ENCODE measurements at regions not wholly inside any gene's neighbourhood (a gene's known extent, or its start where the extent isn't known, plus 50 kb on each side); places are given as distances from the start of the nearest gene placed in this dataset.

DNA sequence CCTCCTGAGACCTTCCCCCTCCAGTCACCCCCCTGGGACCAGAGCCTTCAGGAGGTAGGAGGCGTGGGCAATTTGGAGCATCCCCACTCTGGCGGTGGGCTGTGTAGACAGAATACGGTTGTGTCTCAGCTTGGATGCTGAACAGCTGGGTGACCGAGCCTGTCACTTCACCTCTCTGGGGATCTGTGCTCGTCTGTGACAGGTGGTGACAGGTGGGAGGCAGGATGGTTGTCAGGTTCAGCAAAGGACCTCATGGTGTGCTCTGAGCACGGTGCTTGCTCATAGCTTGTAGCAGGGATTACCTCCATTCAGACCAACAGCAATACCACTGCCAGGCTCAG, 186.5 kb upstream of the HS6ST1 start (continued):
- TF ChIP-seq TEAD4 (IDR thresholded peaks at IDR 0.05; ENCODE audit: borderline replicate concordance, insufficient read depth): no peak
- no peak for TF ChIP-seq ELF1 (IDR thresholded peaks at IDR 0.05)

DNA sequence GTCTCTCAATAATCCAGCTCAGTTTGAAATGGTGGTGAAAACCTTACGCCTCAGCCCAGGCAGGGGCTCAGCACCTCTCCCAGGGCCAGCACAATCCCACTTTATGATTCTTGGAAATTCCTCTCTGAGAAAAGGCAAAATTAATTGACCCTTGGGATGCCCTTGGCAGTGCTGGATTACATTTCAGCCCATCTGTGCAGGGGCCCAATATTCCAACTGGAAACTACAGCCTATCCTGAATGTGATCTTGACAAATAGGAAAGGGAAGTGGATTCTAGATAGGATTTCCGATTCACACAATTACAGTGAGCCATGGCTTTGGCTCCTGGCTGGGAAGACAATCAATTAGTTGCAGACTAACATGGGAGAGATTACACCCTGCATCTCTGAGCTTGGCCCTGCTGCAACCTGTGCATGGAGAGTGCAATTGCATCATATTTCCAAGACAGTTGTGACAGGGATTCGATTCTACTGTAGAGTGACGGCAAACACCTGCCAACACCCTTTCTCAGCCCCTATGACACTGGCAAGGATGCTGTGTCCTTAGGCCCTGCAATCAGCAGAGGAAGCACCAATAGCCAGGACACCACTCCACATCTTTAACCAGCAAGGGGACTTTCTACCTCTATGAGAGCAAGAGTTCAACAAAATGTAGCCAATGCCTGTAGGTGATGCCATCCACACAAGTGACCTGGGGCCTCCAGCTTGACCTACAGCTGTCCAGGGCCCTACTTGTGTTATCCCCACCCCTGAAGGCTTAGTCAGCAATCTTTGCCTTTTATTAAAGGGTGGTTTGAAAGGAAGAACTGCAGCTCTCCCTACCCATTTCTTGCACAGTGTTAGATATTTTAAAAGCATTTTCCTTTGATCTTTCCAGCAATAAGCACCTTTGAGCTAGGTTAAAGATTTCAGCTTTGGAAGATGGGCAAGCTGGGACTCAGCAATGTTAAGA, 187.2 kb upstream of the HS6ST1 start:
- H3K79me2 ChIP-seq (ENCODE audit: insufficient read depth): no peaks in the 10 kb centered on the region
- no peak for DNase-seq
- H3K4me1 ChIP-seq (ENCODE audit: control insufficient read depth in 1 of 2, insufficient read depth in 2 of 2, low read depth in 1 of 2, low read length in 1 of 2): peaks cover 0 to 13% of the 10 kb centered on the region in 2 experiments; a peak in 2 of 4 replicates
- ChIA-PET CTCF (no interaction called here), POLR2A (no interaction called here)
- no peak overlapping the region for H3K4me3 ChIP-seq (ENCODE audit: low read depth in 2 of 2, low read length in 1 of 2)
- no peak overlapping the region for H3K4me2 ChIP-seq
- H3F3A ChIP-seq (replicated peaks; ENCODE audit: insufficient read depth): no peaks in the 10 kb centered on the region
- H3K27me3 ChIP-seq (ENCODE audit: insufficient read depth): no peaks in the 10 kb centered on the region
- H3K9me3 ChIP-seq: no peaks in the 10 kb centered on the region
- no peak overlapping the region for H3K9ac ChIP-seq
- H3K27ac ChIP-seq (ENCODE audit: low read depth in 2 of 2, low read length in 1 of 2): no peak overlapping the region
- no peaks in the 10 kb centered on the region for H4K20me1 ChIP-seq (ENCODE audit: insufficient read depth)
- TF ChIP-seq CHD2 (IDR thresholded peaks at IDR 0.05; ENCODE audit: low read length, partially characterized antibody): no peak
- no peak for TF ChIP-seq EP300 (IDR thresholded peaks at IDR 0.05; ENCODE audit: borderline replicate concordance in 1 of 2, low read depth in 1 of 2, low read length in 1 of 2)
- H2AFZ ChIP-seq (ENCODE audit: low read depth): no peak overlapping the region
- H3K9me2 ChIP-seq: no peaks in the 10 kb centered on the region
- no peaks in the 10 kb centered on the region for H3K36me3 ChIP-seq (replicated peaks in 1 of 2; ENCODE audit: control insufficient read depth in 1 of 2, insufficient read depth in 2 of 2, low read length in 1 of 2)
- WGBS (ENCODE audit: low lambda C conversion rate): 43% methylated on average over 2 of the region's 4 CpGs

- Histone ChIP-seq H3K27me3 (ENCODE audit: insufficient read depth) (no peaks in the 10 kb centered on the region), H3K4me3 (ENCODE audit: low read depth in 2 of 2, low read length in 1 of 2) (no peak overlapping the region), H3K9ac (no peak overlapping the region), H3K9me3 (no peaks in the 10 kb centered on the region), H3K79me2 (ENCODE audit: insufficient read depth) (no peaks in the 10 kb centered on the region), H3K9me2 (no peaks in the 10 kb centered on the region), H3K27ac (ENCODE audit: low read depth in 2 of 2, low read length in 1 of 2) (no peak overlapping the region), H3K4me1 (ENCODE audit: control insufficient read depth in 1 of 2, insufficient read depth in 2 of 2, low read depth in 1 of 2, low read length in 1 of 2) (peaks cover 0 to 13% of the 10 kb centered on the region in 2 experiments; a peak in 2 of 4 replicates), H3K36me3 (replicated peaks in 1 of 2; ENCODE audit: control insufficient read depth in 1 of 2, insufficient read depth in 2 of 2, low read length in 1 of 2) (no peaks in the 10 kb centered on the region), H3K4me2 (no peak overlapping the region), H4K20me1 (ENCODE audit: insufficient read depth) (no peaks in the 10 kb centered on the region), H3F3A (replicated peaks; ENCODE audit: insufficient read depth) (no peaks in the 10 kb centered on the region), H2AFZ (ENCODE audit: low read depth) (no peak overlapping the region)
- TF ChIP-seq, protein P1, sequence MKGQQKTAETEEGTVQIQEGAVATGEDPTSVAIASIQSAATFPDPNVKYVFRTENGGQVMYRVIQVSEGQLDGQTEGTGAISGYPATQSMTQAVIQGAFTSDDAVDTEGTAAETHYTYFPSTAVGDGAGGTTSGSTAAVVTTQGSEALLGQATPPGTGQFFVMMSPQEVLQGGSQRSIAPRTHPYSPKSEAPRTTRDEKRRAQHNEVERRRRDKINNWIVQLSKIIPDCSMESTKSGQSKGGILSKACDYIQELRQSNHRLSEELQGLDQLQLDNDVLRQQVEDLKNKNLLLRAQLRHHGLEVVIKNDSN (IDR thresholded peaks at IDR 0.05; ENCODE audit: borderline replicate concordance, low read depth): no peak
- TF ChIP-seq, protein P2, sequence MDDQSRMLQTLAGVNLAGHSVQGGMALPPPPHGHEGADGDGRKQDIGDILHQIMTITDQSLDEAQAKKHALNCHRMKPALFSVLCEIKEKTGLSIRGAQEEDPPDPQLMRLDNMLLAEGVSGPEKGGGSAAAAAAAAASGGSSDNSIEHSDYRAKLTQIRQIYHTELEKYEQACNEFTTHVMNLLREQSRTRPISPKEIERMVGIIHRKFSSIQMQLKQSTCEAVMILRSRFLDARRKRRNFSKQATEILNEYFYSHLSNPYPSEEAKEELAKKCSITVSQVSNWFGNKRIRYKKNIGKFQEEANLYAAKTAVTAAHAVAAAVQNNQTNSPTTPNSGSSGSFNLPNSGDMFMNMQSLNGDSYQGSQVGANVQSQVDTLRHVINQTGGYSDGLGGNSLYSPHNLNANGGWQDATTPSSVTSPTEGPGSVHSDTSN (IDR thresholded peaks at IDR 0.05): no peak
- no peak for TF ChIP-seq USF2 (IDR thresholded peaks at IDR 0.05; ENCODE audit: borderline replicate concordance, low read depth, low read length)
- TF ChIP-seq POLR2AphosphoS5 (IDR thresholded peaks at IDR 0.05; ENCODE audit: low read depth, low read length): no peak
- no peak for TF ChIP-seq SIN3A (IDR thresholded peaks at IDR 0.05; ENCODE audit: borderline replicate concordance, low read depth, low read length)
- TF ChIP-seq TEAD4 (IDR thresholded peaks at IDR 0.05; ENCODE audit: borderline replicate concordance, insufficient read depth): no peak
- no peak for TF ChIP-seq CHD2 (IDR thresholded peaks at IDR 0.05; ENCODE audit: low read length, partially characterized antibody)
- TF ChIP-seq TCF12 (IDR thresholded peaks at IDR 0.05): no peak
- TF ChIP-seq MEF2A (IDR thresholded peaks at IDR 0.05; ENCODE audit: borderline replicate concordance, low read depth): no peak
- no peak for TF ChIP-seq TAF1 (IDR thresholded peaks at IDR 0.05; ENCODE audit: borderline replicate concordance, low read depth, low read length)
- no peak for TF ChIP-seq FOXM1 (IDR thresholded peaks at IDR 0.05; ENCODE audit: low read depth)
- no peak for TF ChIP-seq FOSL2 (IDR thresholded peaks at IDR 0.05; ENCODE audit: borderline replicate concordance, low read depth)
- no peak for TF ChIP-seq YY1 (IDR thresholded peaks at IDR 0.05; ENCODE audit: low read depth)
- WGBS (ENCODE audit: low lambda C conversion rate): 29% methylated on average over 2 of the region's 2 CpGs
- no peak for DNase-seq
- POLR2A ChIA-PET: no interaction called here
- CTCF ChIA-PET: no interaction called here
These were observed 187.9 kb upstream of the HS6ST1 start for GRCh38 chr2:128506534-128506933.

All from SK-N-SH (cell line).